DOHH2 (cell line): ENCODE measurements at regions not wholly inside any gene's neighbourhood (a gene's known extent, or its start where the extent isn't known, plus 50 kb on each side); places are given as distances from the start of the nearest gene placed in this dataset.

ENCODE experiments used
- H3F3A ChIP-seq: fragments of 200-600 bp; sonication (generic), shearing (Covaris generic); 2 replicates; pipeline ENCODE4 v1.6.0; 2016; ENCODE audit warnings: antibody characterized with exemption, mild to moderate bottlenecking; ENCODE audit not compliant: control insufficient read depth, insufficient read depth
- H3K27ac ChIP-seq: fragments of 200-600 bp; sonication (generic); 2 replicates; pipeline ENCODE4 v1.5.1; 2014; ENCODE audit warnings: low read depth, mild to moderate bottlenecking, low read length, moderate library complexity
- H3K27me3 ChIP-seq: fragments of 200-600 bp; sonication (generic); 2 replicates; pipeline ENCODE4 v1.6.1; 2014; ENCODE audit warnings: mild to moderate bottlenecking, low read length, mixed read lengths; ENCODE audit not compliant: control insufficient read depth
- H3K36me3 ChIP-seq: fragments of 200-600 bp; sonication (generic); 2 replicates; pipeline ENCODE4 v1.6.1; 2014; ENCODE audit warnings: mild to moderate bottlenecking, low read length, moderate library complexity, mixed read lengths; ENCODE audit not compliant: control insufficient read depth
- H3K4me1 ChIP-seq: fragments of 200-600 bp; sonication (generic); 2 replicates; pipeline ENCODE4 v1.6.1; 2014; ENCODE audit warnings: mild to moderate bottlenecking, low read length, mixed read lengths; ENCODE audit not compliant: control insufficient read depth
- H3K4me2 ChIP-seq: fragments of 200-600 bp; sonication (generic); 2 replicates; pipeline ENCODE4 v1.6.0; 2014; ENCODE audit warnings: mild to moderate bottlenecking, low read length, moderate library complexity
- H3K4me3 ChIP-seq: fragments of 200-600 bp; sonication (generic); 2 replicates; pipeline ENCODE4 v1.5.1; 2014; ENCODE audit warnings: mild to moderate bottlenecking, low read length, mixed read lengths
- H3K79me2 ChIP-seq: fragments of 200-600 bp; sonication (generic); 2 replicates; pipeline ENCODE4 v1.6.1; 2014; ENCODE audit warnings: mild to moderate bottlenecking, low read length, mixed read lengths; ENCODE audit not compliant: control insufficient read depth
- H3K9me2 ChIP-seq: fragments of 200-600 bp; sonication (generic); replicated peaks from 2 replicates; pipeline ENCODE4 v1.6.1; 2014; ENCODE audit warnings: mild to moderate bottlenecking, low read length, mixed read lengths; ENCODE audit not compliant: control insufficient read depth
- H3K9me3 ChIP-seq: fragments of 200-600 bp; sonication (generic); 2 replicates; pipeline ENCODE4 v1.6.1; 2014; ENCODE audit warnings: antibody characterized with exemption, low read length, mixed read lengths; ENCODE audit not compliant: control insufficient read depth, insufficient read depth
- H4K20me1 ChIP-seq: fragments of 200-600 bp; sonication (generic); 2 replicates; pipeline ENCODE4 v1.6.0; 2014; ENCODE audit warnings: low read depth, mild to moderate bottlenecking, antibody characterized with exemption, low read length, moderate library complexity; ENCODE audit not compliant: control insufficient read depth, insufficient read depth
- EZH2phosphoT487 ChIP-seq: fragments of 200-600 bp; sonication (generic); IDR thresholded peaks from 2 replicates; pipeline ENCODE4 v1.6.1; 2017; ENCODE audit warnings: borderline replicate concordance, mild to moderate bottlenecking, antibody characterized with exemption, low read length, moderate library complexity, mixed read lengths
- TF ChIP-seq, protein P1 (sequence below): fragments of 200-600 bp; sonication (generic); IDR thresholded peaks from one replicate; pipeline ENCODE4 v1.5.1; 2014; ENCODE audit warnings: antibody characterized with exemption, mild to moderate bottlenecking, low read depth, low read length; ENCODE audit not compliant: poor library complexity, severe bottlenecking

DNA sequence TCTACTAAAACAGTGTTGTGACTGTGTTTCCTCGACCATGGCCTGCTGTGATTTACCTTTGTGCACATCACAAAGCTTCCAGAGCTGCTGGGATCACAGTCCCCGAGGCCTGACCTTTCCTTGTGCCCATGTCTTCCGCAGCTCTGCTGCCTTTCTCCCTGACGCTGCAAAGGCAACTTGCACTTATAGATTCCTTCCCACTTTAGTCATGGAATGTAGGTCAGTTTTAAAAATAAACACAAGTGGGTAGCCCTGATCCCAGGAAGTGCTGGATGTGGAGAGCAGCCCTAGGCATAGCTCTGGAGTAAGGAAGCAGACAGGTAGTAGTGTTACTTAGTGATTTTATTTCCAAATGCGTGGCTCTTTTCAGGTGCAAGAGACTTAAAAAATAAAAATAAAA lies 825.7 kb downstream of the AACS start:
- no peaks in the 10 kb centered on the region for H3K27me3 ChIP-seq
- no peaks in the 10 kb centered on the region for H3K36me3 ChIP-seq
- no peaks in the 10 kb centered on the region for H4K20me1 ChIP-seq
- H3K9me2 ChIP-seq = no peaks in the 10 kb centered on the region
- no peak overlapping the region for H3K4me3 ChIP-seq
- no peaks in the 10 kb centered on the region for H3K4me1 ChIP-seq
- no peaks in the 10 kb centered on the region for H3K79me2 ChIP-seq
- TF ChIP-seq, protein P1, sequence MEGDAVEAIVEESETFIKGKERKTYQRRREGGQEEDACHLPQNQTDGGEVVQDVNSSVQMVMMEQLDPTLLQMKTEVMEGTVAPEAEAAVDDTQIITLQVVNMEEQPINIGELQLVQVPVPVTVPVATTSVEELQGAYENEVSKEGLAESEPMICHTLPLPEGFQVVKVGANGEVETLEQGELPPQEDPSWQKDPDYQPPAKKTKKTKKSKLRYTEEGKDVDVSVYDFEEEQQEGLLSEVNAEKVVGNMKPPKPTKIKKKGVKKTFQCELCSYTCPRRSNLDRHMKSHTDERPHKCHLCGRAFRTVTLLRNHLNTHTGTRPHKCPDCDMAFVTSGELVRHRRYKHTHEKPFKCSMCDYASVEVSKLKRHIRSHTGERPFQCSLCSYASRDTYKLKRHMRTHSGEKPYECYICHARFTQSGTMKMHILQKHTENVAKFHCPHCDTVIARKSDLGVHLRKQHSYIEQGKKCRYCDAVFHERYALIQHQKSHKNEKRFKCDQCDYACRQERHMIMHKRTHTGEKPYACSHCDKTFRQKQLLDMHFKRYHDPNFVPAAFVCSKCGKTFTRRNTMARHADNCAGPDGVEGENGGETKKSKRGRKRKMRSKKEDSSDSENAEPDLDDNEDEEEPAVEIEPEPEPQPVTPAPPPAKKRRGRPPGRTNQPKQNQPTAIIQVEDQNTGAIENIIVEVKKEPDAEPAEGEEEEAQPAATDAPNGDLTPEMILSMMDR = no peak
- no peak for TF ChIP-seq EZH2phosphoT487
- no peaks in the 10 kb centered on the region for H3F3A ChIP-seq
- H3K9me3 ChIP-seq = no peaks in the 10 kb centered on the region
- H3K27ac ChIP-seq = no peak overlapping the region
- no peak overlapping the region for H3K4me2 ChIP-seq

DNA sequence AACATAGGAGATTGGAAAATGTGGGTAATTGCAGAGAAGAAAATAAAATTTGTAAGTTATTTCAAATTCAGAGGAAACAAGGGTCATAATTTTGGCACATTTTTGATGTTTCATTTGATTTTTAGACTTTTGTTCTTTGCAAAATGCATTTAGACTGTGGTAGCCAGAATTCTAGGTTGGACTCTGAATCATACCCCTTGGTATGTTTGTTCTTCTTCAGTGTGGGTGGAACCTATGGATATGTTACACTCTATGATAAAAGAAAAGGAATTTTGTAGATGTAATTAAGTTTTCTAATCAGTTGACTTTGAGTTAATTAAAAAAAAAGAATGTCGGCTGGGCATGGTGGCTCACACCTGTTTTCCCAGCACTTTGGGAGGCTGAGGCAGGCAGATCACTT lies 827.0 kb downstream of the AACS start:
- Histone ChIP-seq H3K36me3 (no peaks in the 10 kb centered on the region), H3K9me3 (no peaks in the 10 kb centered on the region), H3K27ac (no peak overlapping the region), H3K9me2 (no peaks in the 10 kb centered on the region), H3K4me3 (no peak overlapping the region), H3K27me3 (no peaks in the 10 kb centered on the region), H3K4me2 (no peak overlapping the region), H3F3A (no peaks in the 10 kb centered on the region), H4K20me1 (no peaks in the 10 kb centered on the region), H3K79me2 (no peaks in the 10 kb centered on the region), H3K4me1 (no peaks in the 10 kb centered on the region)
- TF ChIP-seq EZH2phosphoT487 = no peak
- TF ChIP-seq, protein P1 = no peak

DNA sequence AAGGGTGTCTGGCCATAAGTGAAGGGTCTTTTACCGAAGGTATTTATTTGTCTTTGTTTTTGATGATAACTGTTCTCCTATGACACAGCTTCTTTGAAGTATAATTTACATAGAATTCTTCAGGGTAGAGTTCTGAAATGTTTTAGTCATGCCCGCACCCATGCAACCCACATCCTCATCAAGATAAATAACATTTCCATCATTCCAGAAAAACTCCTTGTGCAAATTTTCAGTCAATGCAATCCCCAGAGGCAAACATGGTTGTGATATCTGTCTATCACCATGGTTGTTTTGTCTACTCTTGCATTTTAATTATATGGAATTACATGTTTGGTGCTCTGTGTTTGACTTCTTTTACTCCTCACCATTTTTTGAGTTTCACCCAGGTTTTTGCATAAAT lies 837.8 kb downstream of the AACS start:
- TF ChIP-seq EZH2phosphoT487 = no peak
- TF ChIP-seq, protein P1 = no peak
- Histone ChIP-seq H3K9me3 (no peaks in the 10 kb centered on the region), H3K4me2 (no peak overlapping the region), H4K20me1 (no peaks in the 10 kb centered on the region), H3K79me2 (no peaks in the 10 kb centered on the region), H3K27ac (no peak overlapping the region), H3K4me3 (no peak overlapping the region), H3K27me3 (no peaks in the 10 kb centered on the region), H3F3A (no peaks in the 10 kb centered on the region), H3K36me3 (no peaks in the 10 kb centered on the region), H3K4me1 (no peaks in the 10 kb centered on the region), H3K9me2 (no peaks in the 10 kb centered on the region)

DNA sequence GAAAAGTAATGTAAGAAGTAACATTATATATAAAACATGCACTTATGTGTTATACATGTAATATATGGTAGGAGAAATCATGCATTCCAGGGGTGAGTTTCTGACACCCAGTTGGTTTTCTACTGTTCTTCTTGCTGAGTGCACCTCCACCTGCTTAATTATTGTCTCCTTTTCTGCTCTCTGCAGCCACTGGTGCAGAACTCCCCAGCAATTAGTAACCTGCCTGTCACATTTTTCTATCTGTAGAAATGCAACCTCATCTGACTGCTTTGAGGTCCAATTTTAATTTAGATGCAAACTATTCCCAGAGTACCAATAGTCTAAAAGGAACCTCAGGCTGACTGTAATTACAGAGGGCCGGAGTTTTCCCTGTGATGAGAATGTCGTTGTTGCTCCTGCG lies 842.1 kb downstream of the AACS start:
- no peaks in the 10 kb centered on the region for H3F3A ChIP-seq
- H3K27me3 ChIP-seq = no peaks in the 10 kb centered on the region
- H3K4me2 ChIP-seq = no peak overlapping the region
- no peaks in the 10 kb centered on the region for H3K36me3 ChIP-seq
- H3K4me1 ChIP-seq = no peaks in the 10 kb centered on the region
- H3K4me3 ChIP-seq = no peak overlapping the region
- no peaks in the 10 kb centered on the region for H3K9me3 ChIP-seq
- H3K27ac ChIP-seq = no peak overlapping the region
- no peaks in the 10 kb centered on the region for H3K9me2 ChIP-seq
- TF ChIP-seq, protein P1 = no peak
- no peak for TF ChIP-seq EZH2phosphoT487
- no peaks in the 10 kb centered on the region for H4K20me1 ChIP-seq
- H3K79me2 ChIP-seq = no peaks in the 10 kb centered on the region
